HCT116 (cell line): ENCODE measurements at regions not wholly inside any gene's neighbourhood (a gene's known extent, or its start where the extent isn't known, plus 50 kb on each side); places are given as distances from the start of the nearest gene placed in this dataset.

Experiments used
- CTCF ChIP-seq, 3 experiments: fragments of 200-600 bp in 1 of 3; sonication (generic) in 1 of 3; IDR thresholded peaks in 2 of 3; conservative IDR thresholded peaks in 1 of 3; 2 replicates each; pipeline ENCODE4 v1.5.1; 2012 to 2017; ENCODE audit warnings: low read depth in 2 of 3, low read length in 2 of 3, antibody characterized with exemption in 1 of 3, borderline replicate concordance in 1 of 3, control low read depth in 1 of 3, mild to moderate bottlenecking in 1 of 3, mixed read lengths in 1 of 3, mixed run types in 1 of 3, moderate library complexity in 1 of 3; ENCODE audit not compliant: insufficient read depth in 1 of 3
- EZH2 ChIP-seq: fragments of 200-600 bp; sonication (generic); IDR thresholded peaks from 2 replicates; pipeline ENCODE4 v1.6.1; 2017; ENCODE audit warnings: antibody characterized with exemption, mixed run types
- FOSL1 ChIP-seq: IDR thresholded peaks from 2 replicates; pipeline ENCODE4 v1.6.1; 2012; ENCODE audit warnings: low read depth
- POLR2A ChIP-seq: IDR thresholded peaks from 2 replicates; pipeline ENCODE4 v1.7.0; 2011; ENCODE audit warnings: borderline replicate concordance; ENCODE audit not compliant: insufficient read depth, insufficient read length; ENCODE audit errors: extremely low read depth
- POLR2AphosphoS5 ChIP-seq: IDR thresholded peaks from 2 replicates; pipeline ENCODE4 v1.6.1; 2011; ENCODE audit warnings: mild to moderate bottlenecking, low read depth, low read length, moderate library complexity
- ZBTB33 ChIP-seq: IDR thresholded peaks from 2 replicates; pipeline ENCODE4 v1.6.1; 2011; ENCODE audit warnings: mild to moderate bottlenecking, low read length, moderate library complexity; ENCODE audit not compliant: insufficient replicate concordance; ENCODE audit errors: extremely low read depth
- ZNF274 ChIP-seq: fragments of 200-500 bp; sonication (Bioruptor generic); IDR thresholded peaks from 2 replicates; pipeline ENCODE4 v1.6.1; 2014; ENCODE audit warnings: mild to moderate bottlenecking, low read depth, low read length, inconsistent platforms

GRCh38 chr1:190906206-190906725, 428.6 kb upstream of the BRINP3 start:
- no peak for TF ChIP-seq EZH2
- TF ChIP-seq CTCF (IDR thresholded peaks at IDR 0.05 in 2 of 3, conservative IDR thresholded peaks at IDR 0.05 in 1 of 3; ENCODE audit: borderline replicate concordance in 1 of 3, insufficient read depth in 1 of 3, low read depth in 2 of 3, low read length in 2 of 3): no peak
- no peak for TF ChIP-seq ZNF274
- TF ChIP-seq POLR2A: no peak
- TF ChIP-seq ZBTB33: no peak
- no peak for TF ChIP-seq POLR2AphosphoS5
- TF ChIP-seq FOSL1: no peak
